K562 (cell line): ENCODE measurements at regions not wholly inside any gene's neighbourhood (a gene's known extent, or its start where the extent isn't known, plus 50 kb on each side); places are given as distances from the start of the nearest gene placed in this dataset.

ENCODE experiments used
- ATAC-seq: fragments of 200-7000 bp; cut with Tn5 transposase; 3 replicates; pipeline ENCODE4 v1.9.1; 2020; ENCODE audit warnings: moderate library complexity
- BruUV-seq: library from RNA; stranded (reverse); fragments of 400-500 nt; replicated peaks from 2 replicates; lab custom pipeline; 2021; lab: Mats Ljungman, UMichigan
- CTCF ChIA-PET: fragments of 300-600 bp; formaldehyde crosslinking; extraction: SDS; loops from one replicate; lab custom pipeline; 2021; ENCODE audit warnings: low intra/inter-chr PET ratio; lab: Yijun Ruan, JAX
- POLR2A ChIA-PET: fragments of 300-600, 350-650 bp; sonication (Branson Sonifier 250); formaldehyde crosslinking; extraction: SDS; loops from one replicate; lab custom pipeline; 2021; ENCODE audit warnings: antibody characterized with exemption, inconsistent platforms; lab: Yijun Ruan, JAX
- DNase-seq, 4 experiments: peaks; one replicate each; pipeline versions ENCODE4 v3.0.0 to v3.0.0-alpha.2; 2011 to 2018; ENCODE audit warnings: low spot score in 3 of 4, mixed read lengths in 3 of 4; ENCODE audit errors: extremely low read depth in 1 of 4
- FAIRE-seq: peaks from 2 replicates; lab custom pipeline; 2011; peaks lifted over from hg19 to GRCh38; lab: Jason Lieb, UNC
- H2AFZ ChIP-seq: 2 replicates; pipeline ENCODE4 v1.6.0; 2011; ENCODE audit warnings: low read depth, low read length, control low read depth, inconsistent platforms
- H3K27ac ChIP-seq: fragments of 200-600 bp; 3 replicates; pipeline ENCODE4 v1.8.0; 2011; ENCODE audit warnings: low read depth, mild to moderate bottlenecking, control low read depth, inconsistent platforms, low read length, moderate library complexity, mixed read lengths; ENCODE audit errors: extremely low read depth
- H3K27me3 ChIP-seq, 2 experiments: fragments of 300-600 bp in 1 of 2; 2 replicates in 1 of 2; 3 replicates in 1 of 2; pipeline versions ENCODE4 v1.6.0 to v1.8.0; 2011; ENCODE audit warnings: inconsistent platforms in 2 of 2, low read length in 2 of 2, mild to moderate bottlenecking in 1 of 2, mixed read lengths in 1 of 2, moderate library complexity in 1 of 2; ENCODE audit not compliant: control insufficient read depth in 2 of 2, insufficient read depth in 2 of 2
- H3K36me3 ChIP-seq: fragments of 300-600 bp; 3 replicates; pipeline ENCODE4 v1.8.0; 2011; ENCODE audit warnings: mild to moderate bottlenecking, low read length, inconsistent platforms; ENCODE audit not compliant: control insufficient read depth, insufficient read depth
- H3K4me1 ChIP-seq, 2 experiments: fragments of 200-600 bp in 1 of 2; replicated peaks in 1 of 2; 2 replicates in 1 of 2; 3 replicates in 1 of 2; pipeline versions ENCODE4 v1.5.1 to v1.8.0; 2011; ENCODE audit warnings: inconsistent platforms in 2 of 2, low read length in 2 of 2, mild to moderate bottlenecking in 1 of 2, mixed read lengths in 1 of 2, moderate library complexity in 1 of 2; ENCODE audit not compliant: control insufficient read depth in 2 of 2, insufficient read depth in 2 of 2
- H3K4me2 ChIP-seq: 2 replicates; pipeline ENCODE4 v1.6.1; 2011; ENCODE audit warnings: low read length, control low read depth, inconsistent platforms, mixed read lengths; ENCODE audit not compliant: insufficient read depth
- H3K4me3 ChIP-seq: fragments of 200-600 bp; sonication (generic), shearing (Covaris generic); 2 replicates; pipeline ENCODE4 v1.5.1; 2016; ENCODE audit warnings: control low read depth, inconsistent platforms
- H3K79me2 ChIP-seq: fragments of 200-600 bp; 3 replicates; pipeline ENCODE4 v1.8.0; 2011; ENCODE audit warnings: low read length, inconsistent platforms; ENCODE audit not compliant: control insufficient read depth, insufficient read depth
- H3K9ac ChIP-seq, 2 experiments: 2 replicates each; pipeline versions ENCODE4 v1.6.0 to v1.6.1; 2011; ENCODE audit warnings: low read depth in 2 of 2, low read length in 2 of 2, control low read depth in 1 of 2, inconsistent platforms in 1 of 2, mild to moderate bottlenecking in 1 of 2, mixed read lengths in 1 of 2; ENCODE audit not compliant: insufficient read depth in 1 of 2
- H3K9me1 ChIP-seq: one replicate; pipeline ENCODE4 v1.6.0; 2011; ENCODE audit warnings: inconsistent platforms, mild to moderate bottlenecking, low read length, moderate library complexity; ENCODE audit not compliant: control insufficient read depth, insufficient read depth
- H3K9me3 ChIP-seq: replicated peaks from 2 replicates; pipeline ENCODE4 v1.5.1; 2011; ENCODE audit warnings: low read depth, low read length, inconsistent platforms; ENCODE audit not compliant: control insufficient read depth, insufficient read depth
- H4K20me1 ChIP-seq: replicated peaks from 2 replicates; pipeline ENCODE4 v1.6.1; 2011; ENCODE audit warnings: low read length, inconsistent platforms, mixed read lengths; ENCODE audit not compliant: control insufficient read depth, insufficient read depth
- BRD4 ChIP-seq: fragments of 200-600 bp; sonication (generic); IDR thresholded peaks from 2 replicates; pipeline ENCODE4 v1.6.1; 2017; ENCODE audit warnings: inconsistent platforms
- BRD9 ChIP-seq: fragments of 450-650 bp; IDR thresholded peaks from 2 replicates; pipeline ENCODE4 v1.6.1; 2018; ENCODE audit warnings: low read depth; ENCODE audit not compliant: partially characterized antibody
- CEBPB ChIP-seq: fragments of 450-650 bp; IDR thresholded peaks from 2 replicates; pipeline ENCODE4 v1.6.1; 2016; ENCODE audit warnings: missing genetic modification characterization, missing compliant biosample characterization
- HDAC3 ChIP-seq: fragments of 450-650 bp; IDR thresholded peaks from 2 replicates; pipeline ENCODE4 v1.6.1; 2018; ENCODE audit warnings: borderline replicate concordance, mild to moderate bottlenecking, moderate library complexity; ENCODE audit not compliant: partially characterized antibody
- JUNB ChIP-seq: fragments of 450-650 bp; formaldehyde crosslinking; conservative IDR thresholded peaks from 2 replicates; pipeline ENCODE4 v1.4.0; 2020; ENCODE audit warnings: mild to moderate bottlenecking
- MEIS2 ChIP-seq: fragments of 450-650 bp; IDR thresholded peaks from 2 replicates; pipeline ENCODE4 v1.6.1; 2014; ENCODE audit warnings: mild to moderate bottlenecking; ENCODE audit not compliant: partially characterized antibody
- NFATC3 ChIP-seq: fragments of 450-650 bp; IDR thresholded peaks from 2 replicates; pipeline ENCODE4 v1.6.1; 2017; ENCODE audit warnings: mild to moderate bottlenecking
- NR2F6 ChIP-seq: fragments of 450-650 bp; formaldehyde crosslinking; IDR thresholded peaks from 2 replicates; pipeline ENCODE4 v1.4.0; 2020; ENCODE audit warnings: mild to moderate bottlenecking
- SIN3B ChIP-seq: fragments of 450-650 bp; IDR thresholded peaks from 2 replicates; pipeline ENCODE4 v1.6.1; 2017; ENCODE audit warnings: low read depth, mild to moderate bottlenecking, moderate library complexity
- SMARCA4 ChIP-seq: fragments of 450-650 bp; IDR thresholded peaks from 2 replicates; pipeline ENCODE4 v1.6.1; 2016
- ZNF143 ChIP-seq: sonication (generic); formaldehyde crosslinking; IDR thresholded peaks from 2 replicates; pipeline ENCODE4 v1.9.0; 2022; ENCODE audit warnings: mild to moderate bottlenecking, missing genetic modification reagents
- ZNF174 ChIP-seq: fragments of 250-450 bp; sonication (Bioruptor Pico); IDR thresholded peaks from 2 replicates; pipeline ENCODE4 v1.4.0; 2020; ENCODE audit warnings: mild to moderate bottlenecking
- ZNF23 ChIP-seq: fragments of 250-450 bp; sonication (Bioruptor Pico); IDR thresholded peaks from 2 replicates; pipeline ENCODE4 v1.4.0; 2020; ENCODE audit warnings: mild to moderate bottlenecking
- WGBS: fragments of 100-300 bp; shearing (Covaris generic); methylation state at CpG from one replicate; pipeline ENCODE4 v1.1.6; 2016; ENCODE audit warnings: low coverage, mixed read lengths; ENCODE audit not compliant: insufficient coverage; ENCODE audit errors: missing lambda C conversion rate; 5-methylcytosine and 5-hydroxymethylcytosine counted together
- in situ Hi-C: fragments of 300-500 bp; cut with MboI; formaldehyde crosslinking; loops from 4 replicates; pipeline ENCODE4 v1.15.0; 2018; ENCODE audit warnings: inconsistent platforms, mixed read lengths
- intact Hi-C: fragments of 100-400 bp; cut with micrococcal nuclease; formaldehyde crosslinking; loops from 2 replicates; pipeline ENCODE4 v1.14.2; 2022
- TF ChIP-seq, protein P1 (sequence below): fragments of 250-450 bp; sonication (Bioruptor Pico); IDR thresholded peaks from 2 replicates; pipeline ENCODE4 v1.4.0; 2020; ENCODE audit warnings: mild to moderate bottlenecking, moderate library complexity

DNA sequence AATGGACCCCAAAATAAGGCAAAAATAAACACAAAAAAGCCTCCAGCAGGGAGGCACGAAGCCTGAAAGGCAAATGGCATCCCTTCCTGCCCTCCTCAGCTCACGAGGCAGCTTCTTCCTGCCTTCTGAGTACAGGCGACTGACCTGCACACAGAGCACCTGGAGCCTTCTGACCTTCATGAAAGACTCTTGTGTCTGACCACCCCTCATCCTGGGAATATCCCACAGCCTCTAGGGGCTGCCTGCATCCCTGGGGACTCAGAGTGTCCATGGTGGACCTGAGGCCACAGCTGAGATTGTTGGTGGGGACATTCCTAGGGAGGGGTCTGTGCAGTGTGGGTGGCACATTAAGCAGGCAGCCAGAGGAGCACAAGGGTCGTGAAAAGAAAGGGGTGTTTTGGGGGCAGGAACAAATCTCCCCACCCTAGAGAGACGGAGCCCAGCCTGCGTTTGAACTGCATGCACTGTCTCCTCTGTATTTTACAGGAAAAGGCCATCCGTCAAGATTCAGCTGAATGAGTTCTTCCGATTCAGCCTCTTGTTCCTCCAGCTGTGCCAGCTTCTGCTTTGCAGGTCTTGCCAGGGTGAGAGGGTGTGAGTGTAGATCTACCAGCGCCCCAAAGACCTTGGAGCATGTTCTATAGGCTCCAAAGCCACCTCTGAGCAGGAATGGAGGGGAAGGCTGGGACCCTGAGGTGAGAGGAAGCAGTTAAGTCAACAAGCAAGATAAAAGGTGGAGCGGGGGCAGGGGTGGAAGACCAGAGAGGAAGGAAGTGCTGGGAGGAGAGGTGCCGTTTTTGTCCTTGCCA, 80.4 kb upstream of the MEF2A start:
- H3K36me3 ChIP-seq = no peaks in the 10 kb centered on the region
- no peaks in the 10 kb centered on the region for H3K79me2 ChIP-seq
- DNase-seq (no peak), ATAC-seq (no peak), FAIRE-seq (no peak)
- H3K4me2 ChIP-seq = no peak overlapping the region
- no peaks in the 10 kb centered on the region for H4K20me1 ChIP-seq
- H3K27ac ChIP-seq = no peak overlapping the region
- POLR2A ChIA-PET = interaction anchor here (1.0 to 1.4 kb wide), 3 partner anchors 11 to 54 kb away, joined by 3 to 4 read pairs (median 4); no protein-coding TSS in a partner anchor
- H3K9ac ChIP-seq = no peak overlapping the region
- no peaks in the 10 kb centered on the region for H3K9me1 ChIP-seq
- CTCF ChIA-PET = no interaction called here
- no peak overlapping the region for H3K4me3 ChIP-seq
- BruUV-seq = no TSS peak
- WGBS = 1% methylated on average over 11 of the region's 11 CpGs
- no peaks in the 10 kb centered on the region; a peak in 1 of 5 replicates for H3K4me1 ChIP-seq
- intact Hi-C loops = no loop called here
- no peak overlapping the region for H2AFZ ChIP-seq
- H3K9me3 ChIP-seq = no peaks in the 10 kb centered on the region
- in situ Hi-C loops = no loop called here
- peaks cover 8 to 27% of the 10 kb centered on the region in 2 experiments; a peak in 4 of 5 replicates for H3K27me3 ChIP-seq
- TF ChIP-seq BRD9 (no peak), NFATC3 (no peak), BRD4 (no peak), HDAC3 (no peak), JUNB (CRISPR knock-in tag) (no peak), ZNF174 (no peak), MEIS2 (no peak), ZNF23 (no peak), SIN3B (no peak), ZNF143 (CRISPR knock-in tag) (no peak), SMARCA4 (no peak), CEBPB (no peak), NR2F6 (no peak)
- TF ChIP-seq, protein P1, sequence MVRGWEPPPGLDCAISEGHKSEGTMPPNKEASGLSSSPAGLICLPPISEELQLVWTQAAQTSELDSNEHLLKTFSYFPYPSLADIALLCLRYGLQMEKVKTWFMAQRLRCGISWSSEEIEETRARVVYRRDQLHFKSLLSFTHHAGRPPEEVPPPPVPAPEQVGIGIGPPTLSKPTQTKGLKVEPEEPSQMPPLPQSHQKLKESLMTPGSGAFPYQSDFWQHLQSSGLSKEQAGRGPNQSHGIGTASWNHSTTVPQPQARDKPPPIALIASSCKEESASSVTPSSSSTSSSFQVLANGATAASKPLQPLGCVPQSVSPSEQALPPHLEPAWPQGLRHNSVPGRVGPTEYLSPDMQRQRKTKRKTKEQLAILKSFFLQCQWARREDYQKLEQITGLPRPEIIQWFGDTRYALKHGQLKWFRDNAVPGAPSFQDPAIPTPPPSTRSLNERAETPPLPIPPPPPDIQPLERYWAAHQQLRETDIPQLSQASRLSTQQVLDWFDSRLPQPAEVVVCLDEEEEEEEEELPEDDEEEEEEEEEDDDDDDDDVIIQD (CRISPR knock-in tag) = no peak
